Hepatocyte (in vitro differentiated cells): ENCODE measurements at regions not wholly inside any gene's neighbourhood (a gene's known extent, or its start where the extent isn't known, plus 50 kb on each side); places are given as distances from the start of the nearest gene placed in this dataset.

Experiments used
- CTCF ChIP-seq: fragments of 200-600 bp; sonication (generic); IDR thresholded peaks from 2 replicates; pipeline ENCODE4 v1.5.1; 2016; ENCODE audit warnings: antibody characterized with exemption, mild to moderate bottlenecking; ENCODE audit not compliant: poor library complexity
- EZH2phosphoT487 ChIP-seq: fragments of 200-600 bp; sonication (generic); IDR thresholded peaks from one replicate; pipeline ENCODE4 v1.6.1; 2018; ENCODE audit warnings: antibody characterized with exemption, mild to moderate bottlenecking, low read depth, moderate library complexity; ENCODE audit not compliant: unreplicated experiment, severe bottlenecking

- TF ChIP-seq CTCF (no peak), EZH2phosphoT487 (no peak)
These were observed 342.3 kb downstream of the LRRC3B start for GRCh38 chr3:26964836-26965235.
